Rectal smooth muscle tissue (tissue), 1 donor: ENCODE measurements at regions not wholly inside any gene's neighbourhood (a gene's known extent, or its start where the extent isn't known, plus 50 kb on each side); places are given as distances from the start of the nearest gene placed in this dataset.
"Not testable (repeated sequence)": the region's sequence is repeated elsewhere in the genome, so short reads cannot be mapped to it uniquely, and the experiment has no call there.

Experiments
- H3K27ac ChIP-seq: one replicate; pipeline ENCODE4 v1.7.0; 2013; ENCODE audit warnings: low read depth, low read length, inconsistent platforms
- H3K27me3 ChIP-seq: one replicate; pipeline ENCODE4 v1.7.0; 2013; ENCODE audit warnings: low read length; ENCODE audit not compliant: control insufficient read depth, insufficient read depth
- H3K36me3 ChIP-seq: one replicate; pipeline ENCODE4 v1.7.0; 2013; ENCODE audit warnings: low read length; ENCODE audit not compliant: control insufficient read depth, insufficient read depth
- H3K4me1 ChIP-seq: one replicate; pipeline ENCODE4 v1.7.0; 2013; ENCODE audit warnings: low read length; ENCODE audit not compliant: control insufficient read depth, insufficient read depth
- H3K4me3 ChIP-seq: one replicate; pipeline ENCODE4 v1.7.0; 2013; ENCODE audit warnings: low read length
- H3K9ac ChIP-seq: one replicate; pipeline ENCODE4 v1.7.0; 2013; ENCODE audit warnings: low read length

DNA sequence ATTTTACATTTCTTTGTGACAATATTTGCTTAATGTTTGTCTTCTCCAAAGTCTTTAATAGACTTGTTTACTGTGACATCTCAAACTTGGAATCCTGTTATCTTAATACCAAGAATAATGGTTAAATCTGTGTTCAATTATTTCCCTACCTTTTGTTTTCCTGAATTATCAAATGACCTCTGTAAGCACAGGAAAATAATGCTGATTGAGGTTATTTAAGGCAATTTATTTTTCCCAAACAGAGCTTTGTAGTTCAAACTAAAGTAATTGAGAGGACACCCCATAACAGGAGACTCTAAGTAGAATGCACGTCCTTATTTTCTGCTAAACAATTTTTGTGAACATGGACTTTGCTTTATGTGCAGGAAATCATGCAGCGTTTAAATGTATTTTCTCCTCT is 195.0 kb downstream of the BTBD3 start:
- Histone ChIP-seq H3K27ac (no peak overlapping the region), H3K9ac (no peak overlapping the region), H3K27me3 (no peaks in the 10 kb centered on the region), H3K36me3 (no peaks in the 10 kb centered on the region), H3K4me3 (no peak overlapping the region), H3K4me1 (no peaks in the 10 kb centered on the region)

- Histone ChIP-seq H3K36me3 (no peaks in the 10 kb centered on the region), H3K4me1 (no peaks in the 10 kb centered on the region), H3K9ac (no peak overlapping the region), H3K27me3 (no peaks in the 10 kb centered on the region), H3K27ac (no peak overlapping the region), H3K4me3 (no peak overlapping the region)
These were observed 195.4 kb downstream of the BTBD3 start for GRCh38 chr20:12113075-12113467.

DNA sequence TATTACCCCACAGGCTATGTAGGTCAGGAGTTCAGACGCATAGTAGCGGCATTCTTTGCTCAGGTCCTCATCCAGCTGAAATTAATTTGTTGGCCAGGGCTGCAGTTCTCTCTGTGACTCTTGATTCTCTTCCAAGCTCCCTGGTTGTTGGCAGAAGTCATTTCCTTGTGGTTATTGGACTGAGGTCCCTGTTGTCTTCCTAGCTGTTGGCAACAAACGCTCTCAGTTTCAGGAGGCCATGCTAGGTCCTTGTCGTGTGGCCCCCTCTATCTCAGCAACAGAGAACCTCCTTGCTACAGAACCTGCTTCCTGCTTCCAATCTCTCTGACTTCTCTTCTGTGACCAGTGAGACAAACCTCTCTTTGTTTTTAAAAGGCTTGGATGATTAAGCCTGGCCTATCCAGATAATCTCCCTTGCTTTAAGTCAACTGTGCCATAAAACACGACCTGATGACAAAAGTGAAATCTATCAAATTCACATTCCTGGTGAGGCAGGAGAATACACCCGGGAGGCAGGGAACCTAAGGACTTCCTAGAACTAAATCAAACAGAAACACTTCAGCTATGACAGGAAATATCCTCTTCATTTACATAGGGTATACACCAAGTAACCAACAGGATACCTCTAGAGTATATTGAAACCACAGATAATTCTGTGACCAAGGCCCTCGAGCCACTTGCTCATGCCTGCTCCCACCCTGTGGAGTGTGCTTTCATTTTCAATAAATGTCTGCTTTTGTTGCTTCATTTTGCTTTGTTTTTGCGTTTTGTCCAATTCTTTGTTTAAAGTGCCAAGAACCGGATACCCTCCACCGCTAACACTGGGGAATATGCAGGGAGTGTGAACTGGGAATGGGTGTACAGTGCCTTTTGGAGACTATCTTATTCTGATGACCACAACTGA is 196.0 kb downstream of the BTBD3 start:
- H3K27me3 ChIP-seq = no peaks in the 10 kb centered on the region
- H3K27ac ChIP-seq = no peak overlapping the region
- no peaks in the 10 kb centered on the region for H3K36me3 ChIP-seq
- no peak overlapping the region for H3K9ac ChIP-seq
- no peaks in the 10 kb centered on the region for H3K4me1 ChIP-seq
- no peak overlapping the region for H3K4me3 ChIP-seq

GRCh38 chr20:12129114-12129513 is 211.4 kb downstream of the BTBD3 start:
- H3K27me3 ChIP-seq, H3K4me1 ChIP-seq, H3K4me3 ChIP-seq, H3K9ac ChIP-seq, H3K27ac ChIP-seq, H3K36me3 ChIP-seq: not testable (repeated sequence)

GRCh38 chr20:12129532-12129931 is 211.8 kb downstream of the BTBD3 start:
- not testable (repeated sequence) for H3K4me3 ChIP-seq, H3K27ac ChIP-seq, H3K36me3 ChIP-seq, H3K4me1 ChIP-seq, H3K9ac ChIP-seq, H3K27me3 ChIP-seq

GRCh38 chr20:12130781-12131180 is 213.1 kb downstream of the BTBD3 start:
- Histone ChIP-seq H3K27ac (no peak overlapping the region), H3K27me3 (no peaks in the 10 kb centered on the region), H3K4me3 (no peak overlapping the region), H3K36me3 (no peaks in the 10 kb centered on the region), H3K9ac (no peak overlapping the region), H3K4me1 (no peaks in the 10 kb centered on the region)

- H3K27me3 ChIP-seq = no peaks in the 10 kb centered on the region
- no peak overlapping the region for H3K9ac ChIP-seq
- no peak overlapping the region for H3K27ac ChIP-seq
- H3K4me3 ChIP-seq = no peak overlapping the region
- H3K36me3 ChIP-seq = no peaks in the 10 kb centered on the region
- no peaks in the 10 kb centered on the region for H3K4me1 ChIP-seq
These were observed 215.9 kb downstream of the BTBD3 start for GRCh38 chr20:12133553-12133952.

DNA sequence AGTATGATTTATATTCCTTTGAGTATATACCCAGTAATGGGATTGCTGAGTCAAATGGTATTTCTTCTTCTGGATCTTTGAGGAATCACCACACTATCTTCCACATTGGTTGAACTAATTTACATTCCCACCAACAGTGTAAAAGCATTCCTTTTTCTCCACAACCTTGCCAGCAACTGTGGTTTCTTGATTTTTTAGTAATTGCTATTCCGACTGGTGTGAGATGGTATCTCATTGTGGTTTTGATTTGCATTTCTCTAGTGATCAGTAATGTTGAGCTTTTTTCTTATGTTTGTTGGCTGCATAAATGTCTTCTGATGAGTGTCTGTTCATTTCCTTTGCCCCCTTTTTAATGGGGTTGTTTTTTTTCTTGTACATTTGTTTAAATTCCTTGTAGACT is 228.3 kb downstream of the BTBD3 start:
- H3K27me3 ChIP-seq, H3K9ac ChIP-seq, H3K36me3 ChIP-seq, H3K27ac ChIP-seq, H3K4me3 ChIP-seq, H3K4me1 ChIP-seq: not testable (repeated sequence)

DNA sequence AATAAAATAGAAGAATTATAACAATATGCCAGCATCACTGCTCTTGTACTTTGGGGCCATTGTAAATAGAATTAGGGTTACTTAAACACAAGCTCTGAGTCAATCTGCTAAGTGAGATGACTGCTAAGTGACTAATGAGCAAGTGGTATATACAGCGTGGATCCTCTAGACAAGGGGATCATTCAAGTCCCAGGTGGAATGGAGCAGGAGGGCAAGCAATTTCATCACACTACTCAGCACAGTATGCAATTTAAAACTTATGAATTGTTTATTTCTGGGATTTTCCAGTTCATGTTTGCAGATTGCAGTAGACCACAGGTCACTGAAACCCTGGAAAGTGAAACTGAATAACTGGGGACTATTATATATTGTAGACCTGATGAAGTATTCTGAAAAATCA is 235.3 kb downstream of the BTBD3 start:
- Histone ChIP-seq H3K4me3 (no peak overlapping the region), H3K4me1 (no peaks in the 10 kb centered on the region), H3K9ac (no peak overlapping the region), H3K27ac (no peak overlapping the region), H3K27me3 (no peaks in the 10 kb centered on the region), H3K36me3 (no peaks in the 10 kb centered on the region)

- H3K27ac ChIP-seq = no peak overlapping the region
- no peaks in the 10 kb centered on the region for H3K27me3 ChIP-seq
- no peak overlapping the region for H3K9ac ChIP-seq
- H3K36me3 ChIP-seq = no peaks in the 10 kb centered on the region
- H3K4me1 ChIP-seq = no peaks in the 10 kb centered on the region
- H3K4me3 ChIP-seq = no peak overlapping the region
These were observed 235.9 kb downstream of the BTBD3 start for GRCh38 chr20:12153628-12154027.

DNA sequence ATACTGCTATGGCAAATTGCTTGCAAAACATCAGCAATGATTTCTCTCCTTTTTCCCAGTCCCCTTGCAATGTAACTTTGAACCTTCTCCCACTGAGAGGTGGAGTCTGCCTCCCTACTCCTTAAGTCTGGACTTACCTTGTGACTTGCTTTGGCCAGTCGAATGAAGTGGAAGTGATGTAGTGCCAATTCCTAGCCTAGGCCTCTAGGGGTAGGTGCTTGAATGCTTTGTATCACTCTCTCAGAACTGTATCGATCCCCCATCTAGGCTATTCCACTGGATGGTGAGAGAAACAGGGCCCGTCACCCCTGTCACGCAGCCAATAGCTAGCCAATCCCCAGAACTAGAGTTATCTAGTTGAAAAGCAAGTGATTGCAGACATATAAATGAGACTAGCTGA is 238.6 kb downstream of the BTBD3 start:
- H3K27ac ChIP-seq = no peak overlapping the region
- H3K27me3 ChIP-seq = no peaks in the 10 kb centered on the region
- H3K36me3 ChIP-seq = no peaks in the 10 kb centered on the region
- H3K9ac ChIP-seq = no peak overlapping the region
- no peak overlapping the region for H3K4me3 ChIP-seq
- no peaks in the 10 kb centered on the region for H3K4me1 ChIP-seq

GRCh38 chr20:12159261-12159660 is 241.6 kb downstream of the BTBD3 start:
- Histone ChIP-seq H3K27ac (no peak overlapping the region), H3K4me3 (no peak overlapping the region), H3K9ac (no peak overlapping the region), H3K27me3 (no peaks in the 10 kb centered on the region), H3K4me1 (no peaks in the 10 kb centered on the region), H3K36me3 (no peaks in the 10 kb centered on the region)

GRCh38 chr20:12161734-12162133 is 244.0 kb downstream of the BTBD3 start:
- H3K27ac ChIP-seq = no peak overlapping the region
- no peak overlapping the region for H3K9ac ChIP-seq
- H3K4me3 ChIP-seq = no peak overlapping the region
- no peaks in the 10 kb centered on the region for H3K27me3 ChIP-seq
- H3K4me1 ChIP-seq = peaks cover 2% of the 10 kb centered on the region
- no peaks in the 10 kb centered on the region for H3K36me3 ChIP-seq
